ENCODE measurements at regions not wholly inside any gene's neighbourhood (a gene's known extent, or its start where the extent isn't known, plus 50 kb on each side); places are given as distances from the start of the nearest gene placed in this dataset.
"Not testable (repeated sequence)": the region's sequence is repeated elsewhere in the genome, so short reads cannot be mapped to it uniquely, and the experiment has no call there.

GRCh38 chr15:77881950-77882349, 195.6 kb downstream of the TBC1D2B start:
- H3K9ac ChIP-seq = 0 out of 2 replicates have a peak overlapping the region, but pooled peaks have one; percentile 16
- H3K4me1 ChIP-seq = peaks cover 53% of the 10 kb centered on the region
- H3K36me3 ChIP-seq = no peaks in the 10 kb centered on the region
- no peak overlapping the region for H3K4me3 ChIP-seq
- H3K27me3 ChIP-seq = no peaks in the 10 kb centered on the region
- H4K20me1 ChIP-seq = no peaks in the 10 kb centered on the region
- TF ChIP-seq Cebpa-rat (IDR thresholded peaks at IDR 0.05) = no peak
- no peaks in the 10 kb centered on the region for H3K9me3 ChIP-seq
- no peak overlapping the region for H3K27ac ChIP-seq
- H3K4me2 ChIP-seq = peak overlapping the region; percentile 80

DNA sequence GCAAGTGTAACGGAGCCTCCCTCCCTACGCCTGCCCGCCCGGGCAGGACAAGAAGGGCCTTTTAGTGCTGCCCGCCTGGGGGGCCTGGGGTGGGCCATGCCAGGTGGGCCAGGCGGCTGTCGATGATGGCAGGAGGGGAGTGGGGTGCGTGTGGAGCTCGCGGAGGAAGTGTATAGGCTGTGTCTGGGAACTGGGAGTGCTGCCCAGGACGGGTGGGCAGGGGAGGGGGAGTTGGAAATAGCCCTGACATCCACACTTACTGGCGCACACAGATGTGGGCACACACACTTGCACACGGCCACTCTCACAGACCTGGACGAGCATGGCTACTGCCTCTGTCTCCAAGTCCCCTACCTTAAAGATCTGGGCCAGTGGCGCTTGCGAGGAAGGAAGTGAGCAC, 196.0 kb downstream of the TBC1D2B start:
- H3K4me3 ChIP-seq, H3K36me3 ChIP-seq, H3K9me3 ChIP-seq, H3K27me3 ChIP-seq, H3K27ac ChIP-seq, H4K20me1 ChIP-seq: not testable (repeated sequence)
- H3K4me1 ChIP-seq = peaks cover 48% of the 10 kb centered on the region
- H3K9ac ChIP-seq = 0 out of 2 replicates have a peak overlapping the region, but pooled peaks have one; percentile 16
- H3K4me2 ChIP-seq = peak overlapping the region; percentile 80

- H3K4me3 ChIP-seq, H3K4me2 ChIP-seq, H3K9ac ChIP-seq, H3K36me3 ChIP-seq, H3K9me3 ChIP-seq, H3K27me3 ChIP-seq, H3K27ac ChIP-seq, H4K20me1 ChIP-seq: not testable (repeated sequence)
- peaks cover 28% of the 10 kb centered on the region for H3K4me1 ChIP-seq
Observed at GRCh38 chr15:77879466-77879865, 198.0 kb downstream of the TBC1D2B start.

DNA sequence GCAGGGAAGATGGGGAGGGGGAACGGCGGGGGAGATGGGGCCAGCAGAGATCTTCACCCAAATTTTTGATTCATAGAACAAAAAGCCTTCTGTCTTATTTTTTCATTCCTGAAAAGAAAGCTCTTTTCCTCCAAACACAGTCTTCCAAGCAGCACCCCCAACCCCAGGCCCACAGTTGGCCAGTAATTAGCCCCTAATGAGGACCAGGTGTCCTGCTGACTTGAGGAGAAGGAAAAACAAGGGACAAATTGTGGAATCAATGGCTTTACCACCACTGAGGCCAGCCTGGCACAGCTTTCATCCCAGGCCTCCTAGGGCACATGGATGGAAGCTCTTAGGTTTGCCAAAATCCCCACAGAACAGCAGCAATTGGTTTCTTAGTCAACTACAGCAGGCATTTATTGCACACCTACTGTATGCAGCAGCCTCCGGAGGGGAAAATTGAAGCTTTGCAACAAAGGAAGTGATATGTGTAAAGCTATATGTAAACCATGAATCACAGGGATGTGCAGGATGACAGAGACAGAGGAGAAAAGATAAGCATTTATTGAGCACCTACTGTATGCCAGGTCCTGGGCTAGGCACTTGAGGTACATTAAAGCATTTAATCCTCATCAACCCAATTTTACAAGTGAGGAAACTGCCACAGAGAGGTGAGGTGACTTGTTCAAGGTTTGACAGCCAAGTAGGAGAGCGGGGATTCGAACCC, 199.5 kb downstream of the TBC1D2B start:
- Histone ChIP-seq H3K27me3 (no peaks in the 10 kb centered on the region), H3K4me3 (no peak overlapping the region), H3K4me2 (no peak overlapping the region), H3K36me3 (no peaks in the 10 kb centered on the region), H3K9me3 (no peaks in the 10 kb centered on the region), H3K27ac (no peak overlapping the region), H3K9ac (no peak overlapping the region), H4K20me1 (no peaks in the 10 kb centered on the region), H3K4me1 (peaks cover 21% of the 10 kb centered on the region)
- TF ChIP-seq Cebpa-rat (IDR thresholded peaks at IDR 0.05) = no peak

DNA sequence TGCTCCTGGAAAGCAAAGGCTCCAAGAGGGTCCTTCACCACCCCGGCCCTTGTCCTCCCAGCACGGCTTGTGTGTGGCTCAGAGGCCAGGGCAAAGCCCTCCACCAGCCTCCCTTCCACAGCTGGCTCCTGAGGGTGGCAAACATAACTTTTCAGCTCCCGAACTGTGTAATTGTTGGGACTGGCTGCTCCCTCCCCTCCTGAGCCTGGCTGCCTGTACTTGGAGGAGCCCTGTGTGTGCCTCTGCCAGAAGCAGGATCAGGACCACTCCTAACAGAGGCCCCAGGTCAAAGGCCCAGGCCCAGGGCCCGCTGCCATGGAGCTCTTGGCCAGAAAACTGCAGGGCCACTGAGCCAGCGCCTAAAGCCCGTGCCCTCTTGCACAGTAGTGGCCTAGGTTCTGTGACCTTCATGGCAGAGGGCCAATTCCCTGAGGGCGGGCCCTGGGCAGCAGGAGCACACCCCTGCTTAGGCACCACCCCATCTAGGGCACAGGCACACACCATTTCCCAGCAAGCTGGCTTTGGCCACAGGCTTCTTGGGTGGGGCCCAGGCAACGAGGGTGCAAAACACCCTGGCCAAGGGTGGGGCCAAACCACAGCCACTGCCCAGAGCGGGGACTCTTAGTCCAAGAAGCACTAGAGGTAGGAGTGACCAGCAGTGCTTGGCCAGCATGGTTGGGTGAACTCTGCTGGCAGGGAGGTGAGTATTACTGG, 201.2 kb downstream of the TBC1D2B start:
- not testable (repeated sequence) for H4K20me1 ChIP-seq, H3K4me3 ChIP-seq, H3K36me3 ChIP-seq, H3K4me1 ChIP-seq, H3K27me3 ChIP-seq, H3K4me2 ChIP-seq, H3K9ac ChIP-seq, H3K9me3 ChIP-seq, H3K27ac ChIP-seq

DNA sequence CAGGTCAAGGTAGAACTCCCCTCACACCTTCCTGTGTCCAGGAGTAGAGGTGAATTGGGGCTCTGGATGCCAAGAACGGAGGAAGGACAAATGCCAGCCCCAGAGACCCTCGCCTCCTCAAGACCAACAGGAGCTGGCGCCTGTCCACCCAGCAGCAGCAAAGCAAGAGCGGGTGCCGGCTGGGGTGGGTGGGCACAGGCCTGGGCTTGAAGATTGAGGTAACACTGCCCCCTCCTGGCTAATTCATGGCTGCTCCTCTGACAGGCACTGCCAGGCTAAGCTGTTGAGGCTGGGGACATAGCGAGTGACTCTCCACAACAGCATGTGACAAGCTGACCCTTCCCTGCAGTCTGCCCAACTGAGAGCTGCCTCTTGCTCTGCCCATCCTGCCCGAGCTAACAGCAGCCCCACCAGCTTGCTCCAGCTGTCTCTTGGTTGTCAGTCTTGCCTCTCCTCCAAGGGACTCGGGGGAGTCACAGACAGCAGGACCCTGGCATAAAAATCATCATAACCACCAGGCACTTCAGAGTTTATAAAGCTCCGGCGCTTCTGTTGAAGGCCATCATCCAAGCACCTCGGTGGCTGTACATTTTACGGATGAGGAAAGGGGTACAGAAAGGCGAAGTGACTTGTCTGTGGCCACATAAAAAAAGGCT, 202.3 kb downstream of the TBC1D2B start:
- H3K9me3 ChIP-seq, H3K27me3 ChIP-seq, H3K27ac ChIP-seq, H3K9ac ChIP-seq, H3K36me3 ChIP-seq, H4K20me1 ChIP-seq, H3K4me3 ChIP-seq, H3K4me1 ChIP-seq, H3K4me2 ChIP-seq: not testable (repeated sequence)

GRCh38 chr15:77874063-77874462, 203.4 kb downstream of the TBC1D2B start:
- H3K4me2 ChIP-seq = no peak overlapping the region
- TF ChIP-seq Cebpa-rat (IDR thresholded peaks at IDR 0.05) = no peak
- no peaks in the 10 kb centered on the region for H4K20me1 ChIP-seq

GRCh38 chr15:77872521-77873425, 204.7 kb downstream of the TBC1D2B start:
- H3K9ac ChIP-seq, H3K9me3 ChIP-seq, H3K27ac ChIP-seq, H4K20me1 ChIP-seq, H3K27me3 ChIP-seq, H3K4me2 ChIP-seq, H3K36me3 ChIP-seq, H3K4me3 ChIP-seq: not testable (repeated sequence)
- H3K4me1 ChIP-seq = peaks cover 33% of the 10 kb centered on the region

More at GRCh38 chr15:77874063-77874462, 203.4 kb downstream of the TBC1D2B start:
- Histone ChIP-seq H3K27me3 (no peaks in the 10 kb centered on the region), H3K36me3 (no peaks in the 10 kb centered on the region), H3K4me3 (no peak overlapping the region), H3K9me3 (no peaks in the 10 kb centered on the region), H3K27ac (no peak overlapping the region), H3K9ac (no peak overlapping the region), H3K4me1 (peaks cover 21% of the 10 kb centered on the region)

- Histone ChIP-seq H3K4me3 (no peak overlapping the region), H4K20me1 (0 out of 2 replicates have a peak, but pooled peaks cover 5% of the 10 kb centered on the region), H3K27ac (no peak overlapping the region), H3K9me3 (no peaks in the 10 kb centered on the region), H3K4me2 (no peak overlapping the region), H3K9ac (no peak overlapping the region), H3K36me3 (no peaks in the 10 kb centered on the region), H3K4me1 (peaks cover 38% of the 10 kb centered on the region), H3K27me3 (no peaks in the 10 kb centered on the region)
- TF ChIP-seq Cebpa-rat (IDR thresholded peaks at IDR 0.05) = no peak
Observed at GRCh38 chr15:77871852-77872371, 205.6 kb downstream of the TBC1D2B start.
